ENCODE measurements at regions not wholly inside any gene's neighbourhood (a gene's known extent, or its start where the extent isn't known, plus 50 kb on each side); places are given as distances from the start of the nearest gene placed in this dataset.

DNA sequence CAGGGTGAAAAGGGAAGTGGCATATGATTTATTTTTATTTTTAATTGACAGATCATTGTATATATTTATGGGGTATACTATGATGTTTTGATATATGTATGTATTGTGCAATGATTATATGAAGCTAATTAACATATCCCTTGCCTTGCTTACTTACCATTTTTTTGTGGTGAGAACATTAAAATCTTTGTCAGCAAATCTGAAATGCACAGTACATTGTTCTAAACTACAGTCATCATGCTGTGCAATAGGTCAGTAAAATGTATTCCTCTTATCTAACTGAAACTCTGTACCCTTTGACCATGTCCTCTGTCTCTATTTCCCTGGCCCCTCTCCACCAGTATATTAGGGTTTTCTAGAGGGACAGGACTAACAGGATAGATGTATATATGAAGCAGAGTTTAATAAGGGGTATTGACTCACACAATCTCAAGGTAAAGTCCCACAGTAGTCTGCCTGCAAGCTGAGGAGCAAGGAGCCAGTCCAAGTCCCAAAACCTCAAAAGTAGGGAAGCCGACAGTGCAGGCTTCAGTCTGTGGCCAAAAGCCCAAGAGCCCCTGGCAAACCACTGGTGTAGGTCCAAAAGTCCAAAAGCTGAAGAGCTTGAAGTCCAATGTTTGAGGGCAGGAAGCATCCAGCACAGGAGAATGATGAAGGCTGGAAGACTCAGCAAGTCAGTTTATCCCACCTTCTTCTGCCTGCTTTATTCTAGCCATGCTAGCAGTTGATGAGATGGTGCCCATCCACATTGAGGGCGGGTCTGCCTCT lies 122.2 kb upstream of the FBXL7 start:
- H2BK20ac ChIP-seq (ENCODE audit: low read length), result no peak overlapping the region
- WGBS, 2 experiments (ENCODE audit: extremely low coverage in 1 of 2, insufficient coverage in 1 of 2, insufficient read length in 1 of 2, insufficient replicate concordance in 2 of 2, low coverage in 1 of 2, low lambda C conversion rate in 2 of 2, missing lambda C conversion rate in 1 of 2), result 88% methylated on average over 2 of the region's 2 CpGs; no CpG with 5 or more reads in 1 of the 2 experiments
- no peak overlapping the region for H2AK5ac ChIP-seq (ENCODE audit: low read depth, low read length)
- no peaks in the 10 kb centered on the region for H3K27me3 ChIP-seq (replicated peaks in 1 of 4; ENCODE audit: control insufficient read depth in 3 of 4, extremely low read depth in 1 of 4, insufficient read depth in 3 of 4, low read length in 3 of 4)
- H3K4me1 ChIP-seq (replicated peaks in 1 of 4; ENCODE audit: control insufficient read depth in 3 of 4, insufficient read depth in 4 of 4, low read length in 3 of 4), result no peaks in the 10 kb centered on the region
- H3K18ac ChIP-seq (ENCODE audit: extremely low read depth, low read length), result no peak overlapping the region
- no peak overlapping the region for H3K4ac ChIP-seq (replicated peaks; ENCODE audit: insufficient read length, low read depth, low read length)
- CTCF ChIA-PET (ENCODE audit: partially characterized antibody), result interaction anchor here (0.8 to 1.4 kb wide), 4 partner anchors 9 to 272 kb away, joined by 3 to 4 read pairs (median 3); no protein-coding TSS in a partner anchor
- no peaks in the 10 kb centered on the region for H4K20me1 ChIP-seq (replicated peaks in 1 of 2; ENCODE audit: control insufficient read depth in 1 of 2, insufficient read depth in 2 of 2, low read length in 2 of 2)
- FAIRE-seq (no peak), DNase-seq (ENCODE audit: low read depth in 1 of 2, low spot score in 2 of 2) (no peak)
- no peak overlapping the region for H2AFZ ChIP-seq (ENCODE audit: low read length)
- H2BK5ac ChIP-seq (ENCODE audit: low read depth, low read length), result no peak overlapping the region
- no peak overlapping the region for H3K4me3 ChIP-seq (ENCODE audit: extremely low read depth in 1 of 4, insufficient read depth in 2 of 4, low read depth in 3 of 4, low read length in 4 of 4)
- H3K4me2 ChIP-seq (ENCODE audit: insufficient read depth in 1 of 2, low read depth in 2 of 2, low read length in 2 of 2), result no peak overlapping the region
- no peak overlapping the region for H2BK12ac ChIP-seq (ENCODE audit: low read depth, low read length)
- no peak overlapping the region for H2BK15ac ChIP-seq (ENCODE audit: low read length)
- no peaks in the 10 kb centered on the region for H3K79me2 ChIP-seq (ENCODE audit: control insufficient read depth in 1 of 2, insufficient read depth in 2 of 2, low read length in 2 of 2)
- H3K56ac ChIP-seq (replicated peaks; ENCODE audit: insufficient read length, low read depth, low read length), result no peak overlapping the region
- no peaks in the 10 kb centered on the region for H3K79me1 ChIP-seq (ENCODE audit: low read depth, low read length)
- H4K91ac ChIP-seq (replicated peaks; ENCODE audit: insufficient read length, low read length), result no peak overlapping the region
- H3K14ac ChIP-seq (ENCODE audit: insufficient read length), result no peak overlapping the region
- no peaks in the 10 kb centered on the region for H3K9me3 ChIP-seq (ENCODE audit: insufficient read depth in 2 of 2, low read depth in 1 of 2, low read length in 1 of 2)
- no peak overlapping the region for H4K8ac ChIP-seq (ENCODE audit: extremely low read depth, insufficient read depth, low read length)
- H3K36me3 ChIP-seq (ENCODE audit: control insufficient read depth in 2 of 4, insufficient read depth in 4 of 4, low read length in 3 of 4), result no peaks in the 10 kb centered on the region
- H2BK120ac ChIP-seq (replicated peaks; ENCODE audit: low read depth, low read length), result no peak overlapping the region
- H3K23me2 ChIP-seq (ENCODE audit: low read depth, low read length), result no peaks in the 10 kb centered on the region
- POLR2A ChIA-PET (ENCODE audit: partially characterized antibody), result no interaction called here
- no peak overlapping the region for H3K9ac ChIP-seq (replicated peaks in 1 of 4; ENCODE audit: extremely low read depth in 1 of 4, low read depth in 3 of 4, low read length in 3 of 4)
- no peak overlapping the region for H3K23ac ChIP-seq (ENCODE audit: insufficient read length)
- no peak overlapping the region for H3K27ac ChIP-seq (ENCODE audit: low read depth, low read length)
- no peak overlapping the region for H4K5ac ChIP-seq (ENCODE audit: insufficient read length, low read depth, low read length)
- TF ChIP-seq CHD2 (IDR thresholded peaks at IDR 0.05; ENCODE audit: low read length) (no peak), NANOG (IDR thresholded peaks at IDR 0.05; ENCODE audit: insufficient read depth, low read depth, low read length, poor library complexity, severe bottlenecking) (no peak)

Measured in H1 (cell line).